HCT116 (cell line): ENCODE measurements at regions not wholly inside any gene's neighbourhood (a gene's known extent, or its start where the extent isn't known, plus 50 kb on each side); places are given as distances from the start of the nearest gene placed in this dataset.

ENCODE experiments used
- ATAC-seq: fragments of 200-7000 bp; cut with Tn5 transposase; 2 replicates; pipeline ENCODE4 v1.9.1; 2020; ENCODE audit warnings: mild to moderate bottlenecking, moderate library complexity
- BruUV-seq: library from RNA; stranded (reverse); fragments of 400-500 nt; replicated peaks from 2 replicates; lab custom pipeline; 2021; lab: Mats Ljungman, UMichigan
- CTCF ChIA-PET: fragments of 300-600 bp; sonication (Branson Sonifier 250); formaldehyde crosslinking; loops from one replicate; lab custom pipeline; 2021; ENCODE audit warnings: antibody characterized with exemption; lab: Charles Lee
- POLR2A ChIA-PET: fragments of 300-600, 350-600 bp; sonication (Branson Sonifier 250); formaldehyde crosslinking; loops from one replicate; lab custom pipeline; 2021; ENCODE audit warnings: antibody characterized with exemption; lab: Charles Lee
- RAD21 ChIA-PET, 2 experiments: fragments of 300-600 bp; sonication (Branson Sonifier 250); formaldehyde crosslinking; loops; one replicate each; lab custom pipeline; 2023; ENCODE audit warnings: low total read pairs in 2 of 2; ENCODE audit not compliant: uncharacterized antibody in 2 of 2, unreplicated experiment in 2 of 2, low non-redundant PET in 1 of 2; lab: Charles Lee
- DNase-seq: peaks from one replicate; pipeline ENCODE4 v3.0.0-alpha.2; 2010; ENCODE audit warnings: low read depth, low spot score
- H2AFZ ChIP-seq: fragments of 200-600 bp; shearing (Covaris generic), sonication (generic); 2 replicates; pipeline ENCODE4 v1.6.1; 2017; ENCODE audit warnings: low read depth, mixed run types, mixed read lengths, antibody characterized with exemption, low read length; ENCODE audit not compliant: poor library complexity, severe bottlenecking
- H3K27ac ChIP-seq: 2 replicates; pipeline ENCODE4 v1.5.1; 2012; ENCODE audit warnings: low read depth, low read length
- H3K27me3 ChIP-seq: fragments of 200-600 bp; sonication (generic); 2 replicates; pipeline ENCODE4 v1.6.1; 2016; ENCODE audit warnings: mixed run types, low read length, mixed read lengths; ENCODE audit not compliant: insufficient read depth
- H3K36me3 ChIP-seq, 2 experiments: fragments of 200-500 bp in 1 of 2; fragments of 200-600 bp in 1 of 2; sonication (Bioruptor generic) in 1 of 2; sonication (generic) in 1 of 2; 2 replicates each; pipeline versions ENCODE4 v1.5.1 to v1.6.1; 2014 to 2016; ENCODE audit warnings: low read length in 2 of 2, inconsistent platforms in 1 of 2, mixed read lengths in 1 of 2, mixed run types in 1 of 2; ENCODE audit not compliant: insufficient read depth in 2 of 2, control insufficient read depth in 1 of 2
- H3K4me1 ChIP-seq, 2 experiments: fragments of 200-600 bp in 1 of 2; sonication (generic) in 1 of 2; 2 replicates each; pipeline versions ENCODE4 v1.5.1 to v1.6.1; 2012 to 2017; ENCODE audit warnings: low read length in 2 of 2, inconsistent platforms in 1 of 2, mild to moderate bottlenecking in 1 of 2, mixed read lengths in 1 of 2, mixed run types in 1 of 2, moderate library complexity in 1 of 2; ENCODE audit not compliant: insufficient read depth in 2 of 2, control insufficient read depth in 1 of 2
- H3K4me2 ChIP-seq: fragments of 200-600 bp; sonication (generic); 2 replicates; pipeline ENCODE4 v1.6.1; 2017; ENCODE audit warnings: mixed run types, low read length, mixed read lengths
- H3K4me3 ChIP-seq, 2 experiments: fragments of 200-600 bp in 1 of 2; sonication (generic) in 1 of 2; replicated peaks in 1 of 2; 2 replicates each; pipeline ENCODE4 v1.5.1; 2011 to 2016; ENCODE audit warnings: low read length in 2 of 2, control low read depth in 1 of 2, low read depth in 1 of 2, mild to moderate bottlenecking in 1 of 2, mixed read lengths in 1 of 2, mixed run types in 1 of 2
- H3K79me2 ChIP-seq: fragments of 200-600 bp; sonication (generic); 2 replicates; pipeline ENCODE4 v1.6.1; 2017; ENCODE audit warnings: mild to moderate bottlenecking, mixed run types, low read length, moderate library complexity, mixed read lengths; ENCODE audit not compliant: insufficient read depth
- H3K9ac ChIP-seq: fragments of 200-600 bp; sonication (generic); 2 replicates; pipeline ENCODE4 v1.6.1; 2016; ENCODE audit warnings: low read length, mixed read lengths
- H3K9me2 ChIP-seq: fragments of 200-600 bp; sonication (generic), shearing (Covaris generic); 2 replicates; pipeline ENCODE4 v1.6.1; 2017; ENCODE audit warnings: mixed run types, mild to moderate bottlenecking, moderate library complexity; ENCODE audit not compliant: insufficient read depth
- H3K9me3 ChIP-seq, 2 experiments: fragments of 200-500 bp in 1 of 2; fragments of 200-600 bp in 1 of 2; sonication (Bioruptor generic) in 1 of 2; sonication (generic) in 1 of 2; 2 replicates each; pipeline ENCODE4 v1.6.1; 2014 to 2017; ENCODE audit warnings: low read length in 2 of 2, mixed read lengths in 2 of 2, inconsistent platforms in 1 of 2, low read depth in 1 of 2, mild to moderate bottlenecking in 1 of 2, mixed run types in 1 of 2, moderate library complexity in 1 of 2; ENCODE audit not compliant: control insufficient read depth in 1 of 2, insufficient read depth in 1 of 2
- H4K20me1 ChIP-seq: fragments of 200-600 bp; sonication (generic), shearing (Covaris generic); 2 replicates; pipeline ENCODE4 v1.6.1; 2017; ENCODE audit warnings: mixed run types, mild to moderate bottlenecking, moderate library complexity; ENCODE audit not compliant: insufficient read depth
- ELF1 ChIP-seq: IDR thresholded peaks from 2 replicates; pipeline ENCODE4 v1.6.1; 2012; ENCODE audit warnings: low read depth, borderline replicate concordance
- EZH2 ChIP-seq: fragments of 200-600 bp; sonication (generic); IDR thresholded peaks from 2 replicates; pipeline ENCODE4 v1.6.1; 2017; ENCODE audit warnings: antibody characterized with exemption, mixed run types
- FOSL1 ChIP-seq: IDR thresholded peaks from 2 replicates; pipeline ENCODE4 v1.6.1; 2012; ENCODE audit warnings: low read depth
- JUND ChIP-seq: IDR thresholded peaks from 2 replicates; pipeline ENCODE4 v1.6.1; 2012
- POLR2A ChIP-seq: IDR thresholded peaks from 2 replicates; pipeline ENCODE4 v1.7.0; 2011; ENCODE audit warnings: borderline replicate concordance; ENCODE audit not compliant: insufficient read depth, insufficient read length; ENCODE audit errors: extremely low read depth
- RAD21 ChIP-seq: IDR thresholded peaks from 2 replicates; pipeline ENCODE4 v1.6.1; 2012; ENCODE audit warnings: low read depth, mild to moderate bottlenecking
- SIN3A ChIP-seq: IDR thresholded peaks from 2 replicates; pipeline ENCODE4 v1.6.1; 2012; ENCODE audit warnings: low read depth
- SRF ChIP-seq: IDR thresholded peaks from 2 replicates; pipeline ENCODE4 v1.6.1; 2012; ENCODE audit warnings: low read depth
- TCF7L2 ChIP-seq: IDR thresholded peaks from 2 replicates; pipeline ENCODE4 v1.7.0; 2011; ENCODE audit warnings: borderline replicate concordance, inconsistent platforms; ENCODE audit not compliant: insufficient read depth, insufficient read length; ENCODE audit errors: extremely low read depth
- YY1 ChIP-seq: IDR thresholded peaks from 2 replicates; pipeline ENCODE4 v1.6.1; 2011; ENCODE audit warnings: low read length, low read depth, moderate library complexity, mild to moderate bottlenecking; ENCODE audit not compliant: insufficient replicate concordance; ENCODE audit errors: extremely low read depth
- ZFX ChIP-seq: fragments of 450-650 bp; IDR thresholded peaks from 2 replicates; pipeline ENCODE4 v1.6.1; 2017
- intact Hi-C: fragments of 100-400 bp; cut with micrococcal nuclease; formaldehyde crosslinking; loops from 2 replicates; pipeline ENCODE4 v1.10.0; 2022
- TF ChIP-seq, protein P1 (sequence below): IDR thresholded peaks from 2 replicates; pipeline ENCODE4 v1.6.1; 2012
- TF ChIP-seq, protein P2 (sequence below): IDR thresholded peaks from 2 replicates; pipeline ENCODE4 v1.6.1; 2012

DNA sequence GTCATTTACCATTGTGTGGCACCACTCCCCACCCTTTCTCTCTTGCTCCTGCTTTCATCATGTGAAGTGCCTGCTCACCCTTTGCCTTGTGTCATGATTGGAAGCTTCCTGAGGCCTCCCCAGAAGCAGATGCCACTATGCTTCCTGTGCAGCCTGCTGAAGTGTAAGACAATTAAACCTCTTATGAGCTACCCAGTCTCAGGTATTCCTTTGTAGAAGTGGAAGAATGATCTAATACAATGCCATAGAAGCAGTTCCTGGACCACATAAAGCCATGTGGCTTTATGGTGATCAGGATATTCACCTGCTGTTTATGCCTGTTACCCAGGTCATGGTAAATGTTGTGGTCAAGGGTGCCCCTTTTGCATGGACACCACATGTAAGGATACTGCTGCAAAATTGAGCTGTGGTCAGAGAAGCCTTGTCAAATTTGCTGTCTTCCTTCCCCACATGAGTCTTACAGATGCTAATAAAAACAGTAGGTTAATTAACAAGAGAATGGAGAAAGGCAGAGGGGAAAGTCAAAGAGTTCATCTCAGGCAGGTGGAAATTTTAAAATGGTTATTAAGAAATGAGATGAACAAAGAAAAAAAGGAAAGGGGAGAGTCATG lies 112.8 kb upstream of the IFNG-AS1 start:
- no peaks in the 10 kb centered on the region for H3K36me3 ChIP-seq
- H4K20me1 ChIP-seq = no peaks in the 10 kb centered on the region
- ChIA-PET CTCF (no interaction called here), POLR2A (no interaction called here), RAD21 (no interaction called here)
- H3K4me3 ChIP-seq = no peak overlapping the region
- H3K9me3 ChIP-seq = no peaks in the 10 kb centered on the region
- H3K27me3 ChIP-seq = no peaks in the 10 kb centered on the region
- intact Hi-C loops = no loop called here
- ATAC-seq = no peak
- no peak overlapping the region for H3K4me2 ChIP-seq
- DNase-seq = no peak
- H3K9ac ChIP-seq = no peak overlapping the region
- H3K9me2 ChIP-seq = no peaks in the 10 kb centered on the region
- H2AFZ ChIP-seq = no peak overlapping the region
- no peaks in the 10 kb centered on the region for H3K79me2 ChIP-seq
- TF ChIP-seq FOSL1 (no peak), POLR2A (no peak), JUND (no peak), YY1 (no peak), SIN3A (no peak), ELF1 (no peak), TCF7L2 (no peak)
- TF ChIP-seq, protein P1, sequence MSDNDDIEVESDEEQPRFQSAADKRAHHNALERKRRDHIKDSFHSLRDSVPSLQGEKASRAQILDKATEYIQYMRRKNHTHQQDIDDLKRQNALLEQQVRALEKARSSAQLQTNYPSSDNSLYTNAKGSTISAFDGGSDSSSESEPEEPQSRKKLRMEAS = no peak
- BruUV-seq = no TSS peak
- no peak overlapping the region for H3K27ac ChIP-seq
- H3K4me1 ChIP-seq = no peaks in the 10 kb centered on the region

DNA sequence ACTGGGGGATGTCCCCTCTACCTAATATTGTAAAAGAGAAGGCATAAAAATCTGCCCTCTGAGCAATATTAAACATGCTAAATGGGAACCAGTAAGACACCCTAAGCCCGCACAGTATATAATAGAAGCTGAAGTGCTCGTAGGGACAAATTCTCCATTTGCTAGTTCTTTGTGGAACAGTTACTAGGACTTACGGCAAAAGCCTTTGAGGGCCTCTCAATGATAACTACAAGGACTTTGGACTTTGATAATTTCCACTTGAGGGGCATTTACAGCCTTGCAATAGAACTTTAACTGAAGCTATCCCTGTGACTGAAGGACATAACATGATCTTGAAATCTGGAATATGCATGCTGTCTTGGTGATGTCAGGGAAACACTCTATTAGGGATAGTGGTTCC lies 111.5 kb upstream of the IFNG-AS1 start:
- ChIA-PET POLR2A (no interaction called here), RAD21 (no interaction called here), CTCF (no interaction called here)
- intact Hi-C loops = no loop called here
- Histone ChIP-seq H2AFZ (no peak overlapping the region), H3K9me3 (no peaks in the 10 kb centered on the region), H3K9ac (no peak overlapping the region), H3K4me1 (no peaks in the 10 kb centered on the region), H3K36me3 (no peaks in the 10 kb centered on the region), H3K27me3 (no peaks in the 10 kb centered on the region), H4K20me1 (no peaks in the 10 kb centered on the region), H3K27ac (no peak overlapping the region), H3K4me2 (no peak overlapping the region), H3K79me2 (no peaks in the 10 kb centered on the region), H3K9me2 (no peaks in the 10 kb centered on the region), H3K4me3 (no peak overlapping the region)
- no TSS peak for BruUV-seq
- ATAC-seq (no peak), DNase-seq (no peak)
- TF ChIP-seq EZH2 (no peak), ZFX (no peak), SRF (no peak), YY1 (no peak), JUND (no peak), FOSL1 (no peak), POLR2A (no peak), RAD21 (no peak)
- TF ChIP-seq, protein P2, sequence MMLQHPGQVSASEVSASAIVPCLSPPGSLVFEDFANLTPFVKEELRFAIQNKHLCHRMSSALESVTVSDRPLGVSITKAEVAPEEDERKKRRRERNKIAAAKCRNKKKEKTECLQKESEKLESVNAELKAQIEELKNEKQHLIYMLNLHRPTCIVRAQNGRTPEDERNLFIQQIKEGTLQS = no peak
